MM.1S (cell line): ENCODE measurements at regions not wholly inside any gene's neighbourhood (a gene's known extent, or its start where the extent isn't known, plus 50 kb on each side); places are given as distances from the start of the nearest gene placed in this dataset.

Experiments used
- DNase-seq: peaks from one replicate; pipeline ENCODE4 v3.0.0-alpha.2; 2015
- H2AFZ ChIP-seq: fragments of 300-600 bp; sonication (generic); 2 replicates; pipeline ENCODE4 v1.6.0; 2016; ENCODE audit warnings: antibody characterized with exemption, low read length
- H3F3A ChIP-seq: fragments of 300-600 bp; sonication (generic); 2 replicates; pipeline ENCODE4 v1.6.1; 2016; ENCODE audit warnings: mild to moderate bottlenecking, antibody characterized with exemption, low read length, moderate library complexity, mixed read lengths; ENCODE audit not compliant: insufficient read depth
- H3K27ac ChIP-seq: fragments of 300-600 bp; sonication (generic); 2 replicates; pipeline ENCODE4 v1.5.1; 2016; ENCODE audit warnings: mild to moderate bottlenecking, low read length
- H3K27me3 ChIP-seq: fragments of 300-600 bp; sonication (generic); replicated peaks from 2 replicates; pipeline ENCODE4 v1.6.0; 2016; ENCODE audit warnings: low read length; ENCODE audit not compliant: insufficient read depth
- H3K36me3 ChIP-seq: fragments of 300-600 bp; sonication (generic); replicated peaks from 2 replicates; pipeline ENCODE4 v1.6.1; 2016; ENCODE audit warnings: mild to moderate bottlenecking, low read length, mixed read lengths; ENCODE audit not compliant: insufficient read depth
- H3K4me1 ChIP-seq: fragments of 300-600 bp; sonication (generic); 2 replicates; pipeline ENCODE4 v1.6.1; 2016; ENCODE audit warnings: low read length, mixed read lengths
- H3K4me2 ChIP-seq: fragments of 300-600 bp; sonication (generic); 2 replicates; pipeline ENCODE4 v1.6.0; 2016; ENCODE audit warnings: low read depth, low read length
- H3K4me3 ChIP-seq: fragments of 300-600 bp; sonication (generic); 2 replicates; pipeline ENCODE4 v1.5.1; 2016; ENCODE audit warnings: low read length, mixed read lengths
- H3K79me2 ChIP-seq: fragments of 300-600 bp; sonication (generic); 2 replicates; pipeline ENCODE4 v1.6.1; 2016; ENCODE audit warnings: mixed run types, low read length, mixed read lengths
- H3K9ac ChIP-seq: fragments of 300-600 bp; sonication (generic); 2 replicates; pipeline ENCODE4 v1.6.1; 2016; ENCODE audit warnings: low read length, mixed read lengths
- H3K9me2 ChIP-seq: fragments of 300-600 bp; sonication (generic); replicated peaks from 2 replicates; pipeline ENCODE4 v1.6.1; 2016; ENCODE audit warnings: mild to moderate bottlenecking, low read length, mixed read lengths; ENCODE audit not compliant: insufficient read depth
- H3K9me3 ChIP-seq: fragments of 300-600 bp; sonication (generic); replicated peaks from 2 replicates; pipeline ENCODE4 v1.6.1; 2016; ENCODE audit warnings: mild to moderate bottlenecking, low read length, mixed read lengths; ENCODE audit not compliant: insufficient read depth
- H4K20me1 ChIP-seq: fragments of 300-600 bp; sonication (generic); 2 replicates; pipeline ENCODE4 v1.6.1; 2016; ENCODE audit warnings: mild to moderate bottlenecking, low read length, moderate library complexity, mixed read lengths; ENCODE audit not compliant: insufficient read depth
- CTCF ChIP-seq: fragments of 300-600 bp; sonication (generic); IDR thresholded peaks from 2 replicates; pipeline ENCODE4 v1.5.1; 2016; ENCODE audit warnings: antibody characterized with exemption, low read length, mixed read lengths
- EZH2 ChIP-seq: fragments of 300-600 bp; sonication (generic); optimal IDR thresholded peaks from 2 replicates; pipeline ENCODE3; 2017; ENCODE audit warnings: low read depth, mild to moderate bottlenecking, antibody characterized with exemption, low read length, mixed read lengths
- EZH2phosphoT487 ChIP-seq: fragments of 300-600 bp; sonication (generic); IDR thresholded peaks from 2 replicates; pipeline ENCODE4 v1.6.1; 2018; ENCODE audit warnings: antibody characterized with exemption, low read length

GRCh38 chr5:153168241-153168640 lies 322.2 kb upstream of the GRIA1 start:
- H3K36me3 ChIP-seq, result no peaks in the 10 kb centered on the region
- H3K9ac ChIP-seq, result no peak overlapping the region
- no peak for TF ChIP-seq CTCF
- TF ChIP-seq EZH2phosphoT487, result no peak
- no peak for TF ChIP-seq EZH2
- H3K9me3 ChIP-seq, result no peaks in the 10 kb centered on the region
- H2AFZ ChIP-seq, result no peak overlapping the region
- H4K20me1 ChIP-seq, result no peaks in the 10 kb centered on the region
- no peak overlapping the region for H3K4me3 ChIP-seq
- H3K4me1 ChIP-seq, result no peaks in the 10 kb centered on the region
- H3K4me2 ChIP-seq, result no peak overlapping the region
- no peak for DNase-seq
- no peaks in the 10 kb centered on the region for H3K27me3 ChIP-seq
- H3K79me2 ChIP-seq, result no peaks in the 10 kb centered on the region
- no peaks in the 10 kb centered on the region for H3K9me2 ChIP-seq
- no peak overlapping the region for H3K27ac ChIP-seq
- H3F3A ChIP-seq, result no peaks in the 10 kb centered on the region

GRCh38 chr5:153187503-153187902 lies 303.0 kb upstream of the GRIA1 start:
- DNase-seq, result peak; percentile 49
- H3K79me2 ChIP-seq, result no peaks in the 10 kb centered on the region
- no peaks in the 10 kb centered on the region for H3K27me3 ChIP-seq
- no peaks in the 10 kb centered on the region for H3K9me3 ChIP-seq
- H3K9ac ChIP-seq, result no peak overlapping the region
- no peak overlapping the region for H3K27ac ChIP-seq
- no peaks in the 10 kb centered on the region for H3K36me3 ChIP-seq
- H2AFZ ChIP-seq, result no peak overlapping the region
- TF ChIP-seq EZH2phosphoT487 (no peak), EZH2 (no peak), CTCF (no peak)
- no peak overlapping the region for H3K4me2 ChIP-seq
- H4K20me1 ChIP-seq, result no peaks in the 10 kb centered on the region
- no peak overlapping the region for H3K4me3 ChIP-seq
- H3F3A ChIP-seq, result no peaks in the 10 kb centered on the region; the same call in 1 of the 2 replicates
- H3K9me2 ChIP-seq, result no peaks in the 10 kb centered on the region
- peaks cover 8% of the 10 kb centered on the region; the same call in 1 of the 2 replicates for H3K4me1 ChIP-seq

GRCh38 chr5:153206361-153206760 lies 284.1 kb upstream of the GRIA1 start:
- no peak overlapping the region for H3K9ac ChIP-seq
- H3K9me3 ChIP-seq, result no peaks in the 10 kb centered on the region
- H3K4me2 ChIP-seq, result no peak overlapping the region
- DNase-seq, result no peak
- no peaks in the 10 kb centered on the region for H3K79me2 ChIP-seq
- no peak overlapping the region for H2AFZ ChIP-seq
- H3K36me3 ChIP-seq, result no peaks in the 10 kb centered on the region
- no peaks in the 10 kb centered on the region for H3K4me1 ChIP-seq
- H3K9me2 ChIP-seq, result no peaks in the 10 kb centered on the region
- no peak overlapping the region for H3K27ac ChIP-seq
- no peaks in the 10 kb centered on the region for H3F3A ChIP-seq
- no peaks in the 10 kb centered on the region for H4K20me1 ChIP-seq
- H3K4me3 ChIP-seq, result no peak overlapping the region
- no peak for TF ChIP-seq EZH2phosphoT487
- TF ChIP-seq EZH2, result no peak
- no peak for TF ChIP-seq CTCF
- H3K27me3 ChIP-seq, result no peaks in the 10 kb centered on the region
